ENCODE measurements at regions not wholly inside any gene's neighbourhood (a gene's known extent, or its start where the extent isn't known, plus 50 kb on each side); places are given as distances from the start of the nearest gene placed in this dataset.

DNA sequence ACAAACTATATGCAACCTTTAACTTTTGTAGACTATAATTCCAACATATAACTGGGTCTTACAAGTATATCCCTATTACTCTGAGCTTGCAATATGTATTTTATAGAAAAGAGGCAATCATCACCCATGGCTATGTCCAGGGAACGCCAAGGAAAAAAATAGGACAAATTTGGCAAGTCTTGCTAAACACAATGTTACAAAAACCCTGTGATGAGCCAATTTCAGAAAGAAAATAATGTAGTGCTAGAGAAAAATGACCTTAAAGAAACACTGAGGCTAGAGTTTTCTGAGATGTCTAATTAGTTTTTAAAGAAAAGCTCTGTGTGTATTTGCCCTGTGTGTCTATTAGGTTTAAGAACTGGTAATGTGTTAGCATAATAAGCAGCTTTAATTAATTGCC is 68.0 kb upstream of the FREM2 start:
- no peak for DNase-seq

DNA sequence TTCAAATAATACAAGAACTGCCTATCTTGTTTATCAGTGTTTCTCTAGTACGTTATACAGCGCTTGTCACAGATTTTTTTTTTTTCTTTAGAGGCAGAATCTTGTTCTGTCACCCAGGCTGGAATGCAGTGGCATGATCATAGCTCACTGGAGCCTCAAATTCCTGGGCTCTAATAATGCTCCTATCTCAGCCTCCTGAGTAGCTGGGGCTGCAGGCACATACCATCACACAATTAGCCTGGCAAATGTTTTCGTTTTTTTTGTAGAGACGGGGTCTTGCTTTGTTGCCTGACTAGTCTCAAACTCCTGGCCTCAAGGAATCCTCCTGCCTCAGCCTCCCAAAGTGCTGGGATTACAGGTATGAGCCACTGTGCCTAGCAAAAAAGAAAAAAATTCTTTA is 66.0 kb upstream of the FREM2 start:
- DNase-seq = no peak

DNA sequence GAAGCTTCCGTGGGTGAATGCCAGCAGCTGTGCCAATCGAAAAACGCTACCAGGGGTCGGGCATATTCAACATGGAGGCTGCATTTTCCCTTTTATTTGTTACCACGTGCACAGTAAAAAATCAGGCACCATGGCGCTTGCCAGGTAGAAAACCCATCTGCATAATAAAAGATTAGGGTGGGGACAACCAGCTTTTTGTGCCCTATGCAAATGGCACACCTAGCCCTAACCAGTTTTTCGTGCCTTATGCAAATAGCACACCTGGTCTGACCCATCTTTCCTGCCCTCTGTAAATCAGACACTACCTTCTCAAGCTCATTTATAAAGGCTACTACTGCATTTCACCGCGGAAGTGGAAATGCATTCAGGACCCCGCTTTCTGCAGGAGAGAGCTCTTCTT is 62.1 kb upstream of the FREM2 start:
- no peak for DNase-seq

DNA sequence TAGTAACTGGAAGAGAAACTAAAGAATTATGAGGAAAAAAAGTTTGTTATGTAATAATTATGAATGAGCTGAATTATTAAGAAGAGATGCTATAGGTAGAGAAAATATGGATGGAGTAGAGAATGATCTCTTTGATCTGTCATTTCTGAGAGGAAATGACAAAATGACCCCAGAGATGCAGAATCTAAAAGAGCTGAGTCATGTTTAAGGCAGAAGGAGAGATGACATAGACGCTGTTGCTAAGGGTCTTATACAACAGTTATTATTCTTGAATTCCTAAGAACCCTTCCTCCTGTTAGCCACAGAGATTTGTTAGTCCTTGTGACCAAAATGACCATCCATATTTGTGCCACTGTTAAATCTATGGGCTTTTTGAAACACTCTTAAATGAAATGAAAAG is 58.3 kb upstream of the FREM2 start:
- no peak for DNase-seq

DNA sequence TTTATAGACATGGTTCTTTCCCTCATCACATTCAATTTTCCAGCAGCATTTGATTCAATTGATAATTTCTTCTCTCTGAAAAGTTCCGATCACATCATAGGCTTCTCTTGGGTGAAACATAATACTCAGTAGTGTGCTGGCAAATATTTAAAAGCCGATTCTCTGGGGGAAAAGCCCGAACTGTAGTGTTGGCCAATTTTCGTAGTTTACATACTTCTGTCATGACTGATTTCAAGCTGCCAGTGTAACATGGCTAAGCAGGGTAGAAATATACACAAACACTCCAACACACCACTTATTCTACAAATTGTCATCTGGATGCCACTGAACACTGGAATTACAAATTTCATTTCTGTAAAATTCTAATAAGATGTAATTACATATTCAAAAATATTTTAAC is 56.1 kb upstream of the FREM2 start:
- DNase-seq = no peak

DNA sequence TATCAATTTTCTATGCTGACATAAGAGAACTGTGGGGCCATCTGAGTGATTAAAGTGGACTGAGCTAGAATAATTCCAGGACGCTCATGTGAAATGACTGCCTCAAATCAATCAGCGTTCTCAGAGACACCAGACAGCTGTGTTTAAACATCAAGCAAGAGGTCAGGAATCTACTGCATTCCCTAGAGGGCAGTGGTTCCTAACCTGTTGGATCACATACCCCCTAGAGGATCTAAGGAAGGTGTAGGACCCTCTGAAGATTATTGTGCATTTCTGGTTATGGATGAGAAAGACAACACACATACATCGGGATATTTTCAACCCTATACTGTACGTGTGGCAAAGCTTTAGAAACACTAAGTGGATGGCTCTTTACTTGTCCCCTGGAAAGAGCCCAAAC is 51.8 kb upstream of the FREM2 start:
- no peak for DNase-seq

DNA sequence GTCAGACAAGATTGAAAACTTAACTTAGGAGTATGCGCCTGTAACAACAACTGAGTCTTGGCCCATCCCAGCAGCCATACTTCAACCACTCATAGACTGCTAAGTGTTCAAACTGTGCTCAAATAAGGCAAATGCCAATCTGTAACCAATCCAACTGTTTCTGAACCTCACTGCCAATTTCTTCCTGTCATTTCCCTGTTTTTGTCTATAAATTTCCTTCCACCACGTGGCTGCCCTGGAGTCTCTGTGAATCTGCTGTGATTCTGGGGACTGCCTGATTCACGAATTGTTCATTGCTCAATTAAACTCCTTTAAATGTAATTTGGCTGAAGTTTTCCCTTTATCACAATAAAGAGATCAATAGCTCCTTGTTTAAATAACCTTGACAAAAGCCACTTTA is 50.8 kb upstream of the FREM2 start:
- DNase-seq = no peak

DNA sequence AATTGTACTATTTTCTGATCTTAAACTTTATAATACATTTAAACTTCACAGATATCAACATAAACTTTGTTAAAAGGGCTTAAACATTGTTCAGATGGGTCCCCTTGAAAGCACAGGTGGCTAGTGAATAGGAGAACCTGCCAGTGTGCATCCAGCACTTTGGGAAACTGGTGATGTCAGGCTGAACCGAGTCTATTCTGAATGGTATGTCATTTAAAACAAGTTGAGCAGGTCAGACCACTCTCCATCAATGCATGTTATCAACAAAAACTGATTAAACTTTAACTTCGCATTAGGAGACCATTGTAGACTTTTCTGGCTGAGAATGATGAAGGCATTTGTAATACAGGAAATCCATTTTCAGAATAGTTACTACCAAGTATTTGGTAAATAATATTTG is 50.1 kb upstream of the FREM2 start:
- DNase-seq = no peak
